Osteocyte (in vitro differentiated cells): ENCODE measurements at regions not wholly inside any gene's neighbourhood (a gene's known extent, or its start where the extent isn't known, plus 50 kb on each side); places are given as distances from the start of the nearest gene placed in this dataset.

ENCODE experiments used
- DNase-seq: peaks from one replicate; pipeline ENCODE4 v3.0.0; 2021; ENCODE audit warnings: mixed read lengths; ENCODE audit not compliant: unreplicated experiment; ENCODE audit errors: extremely low spot score
- H3K27ac Mint-ChIP-seq: one replicate; pipeline ENCODE4 v1.8.0; 2021; ENCODE audit warnings: mild to moderate bottlenecking, mixed read lengths; ENCODE audit not compliant: unreplicated experiment
- H3K27me3 Mint-ChIP-seq: one replicate; pipeline ENCODE4 v1.8.0; 2021; ENCODE audit warnings: mixed read lengths; ENCODE audit not compliant: unreplicated experiment
- H3K36me3 Mint-ChIP-seq: one replicate; pipeline ENCODE4 v1.8.0; 2021; ENCODE audit warnings: mixed read lengths; ENCODE audit not compliant: unreplicated experiment
- H3K4me1 Mint-ChIP-seq: one replicate; pipeline ENCODE4 v1.8.0; 2021; ENCODE audit warnings: mixed read lengths; ENCODE audit not compliant: unreplicated experiment
- H3K4me3 Mint-ChIP-seq: one replicate; pipeline ENCODE4 v1.8.0; 2021; ENCODE audit warnings: mild to moderate bottlenecking, moderate library complexity, mixed read lengths; ENCODE audit not compliant: unreplicated experiment
- H3K9me3 Mint-ChIP-seq: one replicate; pipeline ENCODE4 v1.8.0; 2021; ENCODE audit warnings: mixed read lengths; ENCODE audit not compliant: unreplicated experiment
- CTCF ChIP-seq: fragments of 200-600 bp; sonication (generic); IDR thresholded peaks from 2 replicates; pipeline ENCODE4 v1.5.0; 2021; ENCODE audit warnings: antibody characterized with exemption, mild to moderate bottlenecking, moderate library complexity

- Mint-ChIP-seq H3K36me3 (no peaks in the 10 kb centered on the region), H3K27ac (no peak overlapping the region), H3K4me1 (peaks cover 4% of the 10 kb centered on the region), H3K4me3 (no peak overlapping the region), H3K27me3 (peaks cover under 1% of the 10 kb centered on the region), H3K9me3 (peaks cover 8% of the 10 kb centered on the region)
- TF ChIP-seq CTCF: no peak
- DNase-seq: no peak
Measured at GRCh38 chr2:240343548-240343947, 91.9 kb upstream of the GPC1 start.

- Mint-ChIP-seq H3K4me3 (no peak overlapping the region), H3K4me1 (peaks cover 4% of the 10 kb centered on the region), H3K36me3 (no peaks in the 10 kb centered on the region), H3K27ac (no peak overlapping the region), H3K9me3 (peaks cover 8% of the 10 kb centered on the region), H3K27me3 (peaks cover 5% of the 10 kb centered on the region)
- no peak for TF ChIP-seq CTCF
- DNase-seq: no peak
Measured at GRCh38 chr2:240344904-240345303, 90.6 kb upstream of the GPC1 start.

- Mint-ChIP-seq H3K27ac (no peak overlapping the region), H3K9me3 (peaks cover 8% of the 10 kb centered on the region), H3K4me3 (no peak overlapping the region), H3K36me3 (no peaks in the 10 kb centered on the region), H3K27me3 (peaks cover 9% of the 10 kb centered on the region), H3K4me1 (peaks cover 4% of the 10 kb centered on the region)
- DNase-seq: no peak
- TF ChIP-seq CTCF: no peak
Measured at GRCh38 chr2:240346015-240346752, 89.3 kb upstream of the GPC1 start.

GRCh38 chr2:240346753-240347372, 88.6 kb upstream of the GPC1 start:
- Mint-ChIP-seq H3K36me3 (no peaks in the 10 kb centered on the region), H3K4me3 (no peak overlapping the region), H3K27ac (no peak overlapping the region), H3K27me3 (peaks cover 9% of the 10 kb centered on the region), H3K4me1 (no peaks in the 10 kb centered on the region), H3K9me3 (peaks cover 8% of the 10 kb centered on the region)
- no peak for DNase-seq
- no peak for TF ChIP-seq CTCF

- TF ChIP-seq CTCF: no peak
- H3K9me3 Mint-ChIP-seq: peaks cover 8% of the 10 kb centered on the region
- no peak for DNase-seq
- H3K27ac Mint-ChIP-seq: no peak overlapping the region
- peaks cover 9% of the 10 kb centered on the region for H3K27me3 Mint-ChIP-seq
- no peaks in the 10 kb centered on the region for H3K4me1 Mint-ChIP-seq
- H3K36me3 Mint-ChIP-seq: no peaks in the 10 kb centered on the region
- no peak overlapping the region for H3K4me3 Mint-ChIP-seq
Measured at GRCh38 chr2:240347373-240347940, 88.0 kb upstream of the GPC1 start.
